ENCODE measurements at regions not wholly inside any gene's neighbourhood (a gene's known extent, or its start where the extent isn't known, plus 50 kb on each side); places are given as distances from the start of the nearest gene placed in this dataset.

DNA sequence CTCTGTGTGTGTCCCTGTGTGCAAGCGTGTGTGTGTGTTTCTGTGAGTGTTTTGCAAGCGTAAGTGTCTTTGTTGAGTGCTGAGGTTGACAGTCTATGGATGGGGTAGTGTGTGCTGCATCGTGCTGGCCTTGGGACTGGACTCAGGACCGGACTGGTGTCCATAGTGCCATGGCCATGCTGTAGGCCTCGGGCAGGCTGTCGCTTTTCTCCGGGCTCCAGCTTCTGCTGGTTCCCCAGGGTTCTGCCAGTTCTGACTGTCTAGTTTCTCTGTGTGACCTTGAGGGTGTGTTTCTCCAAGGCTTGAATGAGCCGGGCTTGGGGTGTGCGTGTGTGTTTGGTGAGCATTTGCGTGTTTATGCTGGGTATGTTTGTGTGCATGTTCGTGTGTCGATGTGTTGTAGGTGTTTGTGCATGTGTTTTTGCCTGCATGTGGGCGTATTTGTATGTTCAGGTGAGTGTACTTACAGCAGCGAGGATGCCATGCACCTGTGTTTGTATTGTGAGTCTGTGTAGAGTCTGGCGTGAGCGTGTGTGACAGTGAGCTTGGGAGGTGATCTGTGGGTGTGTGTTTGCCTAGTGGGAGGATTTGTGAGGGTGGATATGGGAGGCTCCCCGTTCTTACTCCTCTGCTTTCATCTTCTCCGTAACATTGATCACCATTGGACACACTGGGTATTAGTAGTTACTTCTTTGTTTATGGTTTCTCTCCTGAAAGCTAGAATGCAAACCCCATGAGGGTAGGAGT, 51.7 kb upstream of the POU3F1 start:
- in situ Hi-C loops (cut with HindIII; ENCODE audit: low sequenced_read_pairs), result no loop called here
- H3K4me3 ChIP-seq (ENCODE audit: low read depth, low read length), result no peak overlapping the region
- TF ChIP-seq CTCF (IDR thresholded peaks at IDR 0.05; ENCODE audit: low read depth, low read length), result no peak
- no peak for DNase-seq (ENCODE audit: low read depth, low spot score)

GRCh38 chr1:38097284-38097898, 50.8 kb upstream of the POU3F1 start:
- TF ChIP-seq CTCF (IDR thresholded peaks at IDR 0.05; ENCODE audit: low read depth, low read length), result no peak
- no peak for DNase-seq (ENCODE audit: low read depth, low spot score)
- in situ Hi-C loops (cut with HindIII; ENCODE audit: low sequenced_read_pairs), result no loop called here
- H3K4me3 ChIP-seq (ENCODE audit: low read depth, low read length), result no peak overlapping the region

Measured in astrocyte of the spinal cord (primary cell).